Uterus (tissue), 2 donors: ENCODE measurements at regions not wholly inside any gene's neighbourhood (a gene's known extent, or its start where the extent isn't known, plus 50 kb on each side); places are given as distances from the start of the nearest gene placed in this dataset.

Experiments
- POLR2A ChIP-seq, 2 donors: fragments of 450-650 bp; IDR thresholded peaks; one replicate each; pipeline ENCODE4 v1.6.1; 2016; ENCODE audit warnings: antibody characterized with exemption in 2 of 2, mild to moderate bottlenecking in 1 of 2, moderate library complexity in 1 of 2
- TF ChIP-seq, protein P1 (sequence below), 4 experiments: fragments of 200-600 bp in 2 of 4; fragments of 450-650 bp in 2 of 4; sonication (generic) in 2 of 4; IDR thresholded peaks; one replicate each; pipeline ENCODE4 v1.5.1; 2016 to 2019; ENCODE audit warnings: antibody characterized with exemption in 4 of 4, mild to moderate bottlenecking in 2 of 4, moderate library complexity in 1 of 4

GRCh38 chr13:42681326-42682100, 99.9 kb upstream of the FAM216B start:
- TF ChIP-seq, protein P1, sequence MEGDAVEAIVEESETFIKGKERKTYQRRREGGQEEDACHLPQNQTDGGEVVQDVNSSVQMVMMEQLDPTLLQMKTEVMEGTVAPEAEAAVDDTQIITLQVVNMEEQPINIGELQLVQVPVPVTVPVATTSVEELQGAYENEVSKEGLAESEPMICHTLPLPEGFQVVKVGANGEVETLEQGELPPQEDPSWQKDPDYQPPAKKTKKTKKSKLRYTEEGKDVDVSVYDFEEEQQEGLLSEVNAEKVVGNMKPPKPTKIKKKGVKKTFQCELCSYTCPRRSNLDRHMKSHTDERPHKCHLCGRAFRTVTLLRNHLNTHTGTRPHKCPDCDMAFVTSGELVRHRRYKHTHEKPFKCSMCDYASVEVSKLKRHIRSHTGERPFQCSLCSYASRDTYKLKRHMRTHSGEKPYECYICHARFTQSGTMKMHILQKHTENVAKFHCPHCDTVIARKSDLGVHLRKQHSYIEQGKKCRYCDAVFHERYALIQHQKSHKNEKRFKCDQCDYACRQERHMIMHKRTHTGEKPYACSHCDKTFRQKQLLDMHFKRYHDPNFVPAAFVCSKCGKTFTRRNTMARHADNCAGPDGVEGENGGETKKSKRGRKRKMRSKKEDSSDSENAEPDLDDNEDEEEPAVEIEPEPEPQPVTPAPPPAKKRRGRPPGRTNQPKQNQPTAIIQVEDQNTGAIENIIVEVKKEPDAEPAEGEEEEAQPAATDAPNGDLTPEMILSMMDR (IDR thresholded peaks at IDR 0.05): no peak
- TF ChIP-seq POLR2A (IDR thresholded peaks at IDR 0.05): no peak
